ENCODE measurements at regions not wholly inside any gene's neighbourhood (a gene's known extent, or its start where the extent isn't known, plus 50 kb on each side); places are given as distances from the start of the nearest gene placed in this dataset.

- no peak for DNase-seq (ENCODE audit: low read depth, low spot score)
- in situ Hi-C loops (cut with HindIII; ENCODE audit: low pct_unique_long_range_greater_than_20kb, low sequenced_read_pairs), result no loop called here
Observed at GRCh38 chr1:208791456-208791855, 547.3 kb upstream of the PLXNA2 start.

- in situ Hi-C loops (cut with HindIII; ENCODE audit: low pct_unique_long_range_greater_than_20kb, low sequenced_read_pairs), result no loop called here
- DNase-seq (ENCODE audit: low read depth, low spot score), result no peak
Observed at GRCh38 chr1:208793861-208794345, 549.7 kb upstream of the PLXNA2 start.

GRCh38 chr1:208799186-208799585 is 555.0 kb upstream of the PLXNA2 start:
- in situ Hi-C loops (cut with HindIII; ENCODE audit: low pct_unique_long_range_greater_than_20kb, low sequenced_read_pairs), result no loop called here

GRCh38 chr1:208803011-208803811 is 559.0 kb upstream of the PLXNA2 start:
- in situ Hi-C loops (cut with HindIII; ENCODE audit: low pct_unique_long_range_greater_than_20kb, low sequenced_read_pairs), result no loop called here
- no peak for DNase-seq (ENCODE audit: low read depth, low spot score)

More at GRCh38 chr1:208799186-208799585, 555.0 kb upstream of the PLXNA2 start:
- no peak for DNase-seq (ENCODE audit: low read depth, low spot score)

GRCh38 chr1:208807446-208808127 is 563.4 kb upstream of the PLXNA2 start:
- in situ Hi-C loops (cut with HindIII; ENCODE audit: low pct_unique_long_range_greater_than_20kb, low sequenced_read_pairs), result no loop called here

GRCh38 chr1:208808301-208808700 is 564.1 kb upstream of the PLXNA2 start:
- no peak for DNase-seq (ENCODE audit: low read depth, low spot score)
- in situ Hi-C loops (cut with HindIII; ENCODE audit: low pct_unique_long_range_greater_than_20kb, low sequenced_read_pairs), result no loop called here

More at GRCh38 chr1:208807446-208808127, 563.4 kb upstream of the PLXNA2 start:
- DNase-seq (ENCODE audit: low read depth, low spot score), result no peak

- in situ Hi-C loops (cut with HindIII; ENCODE audit: low pct_unique_long_range_greater_than_20kb, low sequenced_read_pairs), result no loop called here
- DNase-seq (ENCODE audit: low read depth, low spot score), result no peak
Observed at GRCh38 chr1:208809876-208810275, 565.7 kb upstream of the PLXNA2 start.

- DNase-seq (ENCODE audit: low read depth, low spot score), result no peak
- in situ Hi-C loops (cut with HindIII; ENCODE audit: low pct_unique_long_range_greater_than_20kb, low sequenced_read_pairs), result no loop called here
Observed at GRCh38 chr1:208818770-208819445, 574.7 kb upstream of the PLXNA2 start.

- in situ Hi-C loops (cut with HindIII; ENCODE audit: low pct_unique_long_range_greater_than_20kb, low sequenced_read_pairs), result no loop called here
- no peak for DNase-seq (ENCODE audit: low read depth, low spot score)
Observed at GRCh38 chr1:208820580-208821212, 576.5 kb upstream of the PLXNA2 start.

GRCh38 chr1:208821939-208822338 is 577.8 kb upstream of the PLXNA2 start:
- no peak for DNase-seq (ENCODE audit: low read depth, low spot score)
- in situ Hi-C loops (cut with HindIII; ENCODE audit: low pct_unique_long_range_greater_than_20kb, low sequenced_read_pairs), result no loop called here

GRCh38 chr1:208825300-208825699 is 581.1 kb upstream of the PLXNA2 start:
- DNase-seq (ENCODE audit: low read depth, low spot score), result no peak
- in situ Hi-C loops (cut with HindIII; ENCODE audit: low pct_unique_long_range_greater_than_20kb, low sequenced_read_pairs), result no loop called here

- no peak for DNase-seq (ENCODE audit: low read depth, low spot score)
- in situ Hi-C loops (cut with HindIII; ENCODE audit: low pct_unique_long_range_greater_than_20kb, low sequenced_read_pairs), result no loop called here
Observed at GRCh38 chr1:208829595-208829994, 585.4 kb upstream of the PLXNA2 start.

- in situ Hi-C loops (cut with HindIII; ENCODE audit: low pct_unique_long_range_greater_than_20kb, low sequenced_read_pairs), result no loop called here
- no peak for DNase-seq (ENCODE audit: low read depth, low spot score)
Observed at GRCh38 chr1:208834381-208835096, 590.4 kb upstream of the PLXNA2 start.

GRCh38 chr1:208835097-208835463 is 590.9 kb upstream of the PLXNA2 start:
- in situ Hi-C loops (cut with HindIII; ENCODE audit: low pct_unique_long_range_greater_than_20kb, low sequenced_read_pairs), result no loop called here
- DNase-seq (ENCODE audit: low read depth, low spot score), result no peak

GRCh38 chr1:208835781-208836180 is 591.6 kb upstream of the PLXNA2 start:
- DNase-seq (ENCODE audit: low read depth, low spot score), result no peak
- in situ Hi-C loops (cut with HindIII; ENCODE audit: low pct_unique_long_range_greater_than_20kb, low sequenced_read_pairs), result no loop called here

GRCh38 chr1:208837242-208837641 is 593.1 kb upstream of the PLXNA2 start:
- no peak for DNase-seq (ENCODE audit: low read depth, low spot score)
- in situ Hi-C loops (cut with HindIII; ENCODE audit: low pct_unique_long_range_greater_than_20kb, low sequenced_read_pairs), result no loop called here

GRCh38 chr1:208841436-208841835 is 597.3 kb upstream of the PLXNA2 start:
- in situ Hi-C loops (cut with HindIII; ENCODE audit: low pct_unique_long_range_greater_than_20kb, low sequenced_read_pairs), result no loop called here

More at GRCh38 chr1:208841436-208841835, 597.3 kb upstream of the PLXNA2 start:
- no peak for DNase-seq (ENCODE audit: low read depth, low spot score)

Measured in SK-MEL-5 (cell line).